Psoas muscle (tissue), 7 donors: ENCODE measurements at regions not wholly inside any gene's neighbourhood (a gene's known extent, or its start where the extent isn't known, plus 50 kb on each side); places are given as distances from the start of the nearest gene placed in this dataset.

Experiments used
- ATAC-seq, 4 donors: fragments of 200-7000 bp; cut with Tn5 transposase; one replicate each; pipeline ENCODE4 v1.9.1; 2020; ENCODE audit warnings: moderate library complexity in 3 of 4, mild to moderate bottlenecking in 2 of 4
- DNase-seq, 2 donors: peaks; one replicate each; pipeline ENCODE4 v3.0.0-alpha.2; 2020
- H3K27ac ChIP-seq: fragments of 200-600 bp; one replicate; pipeline ENCODE4 v1.8.0; 2022
- H3K27me3 ChIP-seq, 3 donors: fragments of 200-600 bp in 1 of 3; one replicate each; pipeline versions ENCODE4 v1.6.1 to v1.8.0; 2013 to 2022; ENCODE audit warnings: low read length in 2 of 3, mild to moderate bottlenecking in 2 of 3, moderate library complexity in 1 of 3; ENCODE audit not compliant: insufficient read depth in 3 of 3
- H3K36me3 ChIP-seq, 2 donors: fragments of 200-600 bp in 1 of 2; one replicate each; pipeline versions ENCODE4 v1.6.1 to v1.8.0; 2013 to 2022; ENCODE audit warnings: low read depth in 1 of 2, mild to moderate bottlenecking in 1 of 2, moderate library complexity in 1 of 2; ENCODE audit not compliant: insufficient read depth in 1 of 2
- H3K4me1 ChIP-seq: fragments of 200-600 bp; one replicate; pipeline ENCODE4 v1.8.0; 2022
- H3K4me3 ChIP-seq: fragments of 200-600 bp; one replicate; pipeline ENCODE4 v1.8.0; 2022; ENCODE audit warnings: mild to moderate bottlenecking
- H3K9me3 ChIP-seq: fragments of 200-600 bp; one replicate; pipeline ENCODE4 v1.8.0; 2022
- CTCF ChIP-seq: fragments of 200-600 bp; IDR thresholded peaks from one replicate; pipeline ENCODE4 v1.8.0; 2022; ENCODE audit warnings: antibody characterized with exemption
- WGBS, 3 donors: extraction: QIAGEN DNeasy Blood & Tissue Kit; methylation state at CpG; one replicate each; pipeline versions ENCODE4 v1.1.6 to v1.1.7; 2013; 5-methylcytosine and 5-hydroxymethylcytosine counted together
- intact Hi-C, 2 donors: fragments of 100-400 bp; cut with DNase I; formaldehyde crosslinking; loops; one replicate each; pipeline versions ENCODE4 v1.11.0 to v1.14.2; 2022
- donor health status: healthy with polysubstance abuse.
- donor health status: DM: no; HTN: no; CAD: no; lungs with moderate emphysema.
- donor health status: Bipolar disorder and iron deficiency.
- donor health status: healthy.
- donor health status: DM: yes; HTN: yes; CAD: no.
- donor health status: DM: no; HTN: no; CAD: no.
- donor health status: DM: yes; HTN: yes; CAD: no.

GRCh38 chr13:31499274-31499673 lies 240.1 kb upstream of the RXFP2 start:
- ATAC-seq (no peak), DNase-seq (no peak)
- H3K27ac ChIP-seq: no peak overlapping the region
- intact Hi-C loops: no loop called here
- no peaks in the 10 kb centered on the region for H3K4me1 ChIP-seq
- no peak overlapping the region for H3K4me3 ChIP-seq
- H3K9me3 ChIP-seq: peaks cover 10% of the 10 kb centered on the region
- no peaks in the 10 kb centered on the region for H3K27me3 ChIP-seq
- H3K36me3 ChIP-seq: no peaks in the 10 kb centered on the region
- TF ChIP-seq CTCF: no peak

DNA sequence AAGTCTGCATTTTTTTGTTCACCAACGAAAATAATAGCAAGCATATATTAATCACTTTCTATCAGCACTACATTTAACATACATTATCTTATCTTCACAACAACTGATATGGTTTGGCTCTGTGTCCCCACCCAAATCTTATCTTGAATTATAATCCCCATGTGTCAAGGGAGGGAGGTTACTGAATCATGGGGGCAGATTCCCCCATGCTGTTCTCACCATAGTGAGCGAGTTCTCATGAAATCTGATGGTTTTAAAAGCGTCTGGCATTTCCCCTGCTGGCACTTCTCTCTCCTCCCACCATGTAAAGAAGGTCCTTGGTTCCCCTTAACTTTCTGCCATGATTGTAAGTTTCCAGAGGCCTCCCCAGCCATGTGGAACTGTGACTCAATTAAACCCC lies 235.7 kb upstream of the RXFP2 start:
- intact Hi-C loops: no loop called here
- Histone ChIP-seq H3K27me3 (no peaks in the 10 kb centered on the region), H3K9me3 (peaks cover 10% of the 10 kb centered on the region), H3K4me1 (no peaks in the 10 kb centered on the region), H3K4me3 (no peak overlapping the region), H3K27ac (no peak overlapping the region), H3K36me3 (no peaks in the 10 kb centered on the region)
- DNase-seq: no peak
- ATAC-seq: no peak
- TF ChIP-seq CTCF: no peak
- WGBS, 3 donors: 77 to 85% (median 81%) methylated on average over 3 of the region's 3 CpGs

GRCh38 chr13:31504918-31505317 lies 234.4 kb upstream of the RXFP2 start:
- no peak overlapping the region for H3K27ac ChIP-seq
- TF ChIP-seq CTCF: no peak
- DNase-seq (no peak), ATAC-seq (no peak)
- no peaks in the 10 kb centered on the region for H3K27me3 ChIP-seq
- intact Hi-C loops: no loop called here
- H3K4me1 ChIP-seq: no peaks in the 10 kb centered on the region
- 63 to 82% (median 65%) methylated on average over 3 of the region's 3 CpGs for WGBS, 3 donors
- no peak overlapping the region for H3K4me3 ChIP-seq
- H3K36me3 ChIP-seq: no peaks in the 10 kb centered on the region
- peaks cover 3% of the 10 kb centered on the region for H3K9me3 ChIP-seq

- 46 to 51% (median 50%) methylated on average over 3 of the region's 3 CpGs for WGBS, 3 donors
- Histone ChIP-seq H3K27ac (no peak overlapping the region), H3K27me3 (no peaks in the 10 kb centered on the region), H3K4me1 (no peaks in the 10 kb centered on the region), H3K9me3 (no peaks in the 10 kb centered on the region), H3K36me3 (no peaks in the 10 kb centered on the region), H3K4me3 (no peak overlapping the region)
- intact Hi-C loops: no loop called here
- no peak for TF ChIP-seq CTCF
- DNase-seq (no peak), ATAC-seq (no peak)
These were observed 227.0 kb upstream of the RXFP2 start for GRCh38 chr13:31512331-31512730.

DNA sequence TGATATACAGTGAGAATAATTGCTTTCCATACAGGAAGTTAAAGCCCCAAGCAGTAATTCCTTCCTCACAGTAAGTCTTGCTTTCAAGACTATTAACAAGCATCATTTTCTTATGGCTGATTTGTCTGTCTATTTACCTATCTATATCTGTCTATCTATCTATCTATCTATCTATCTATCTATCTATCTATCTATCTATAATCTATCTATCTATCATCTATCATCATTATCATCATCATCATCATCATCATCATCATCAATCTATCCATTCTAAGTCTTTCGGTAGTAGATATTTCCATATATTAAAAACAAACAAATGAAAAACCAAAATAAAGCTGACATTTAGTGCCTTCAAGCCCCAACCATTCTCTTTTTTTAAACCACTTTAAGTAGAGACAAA lies 224.4 kb upstream of the RXFP2 start:
- TF ChIP-seq CTCF: no peak
- Histone ChIP-seq H3K9me3 (no peaks in the 10 kb centered on the region), H3K36me3 (no peaks in the 10 kb centered on the region), H3K4me1 (no peaks in the 10 kb centered on the region), H3K27ac (no peak overlapping the region), H3K4me3 (no peak overlapping the region), H3K27me3 (no peaks in the 10 kb centered on the region)
- WGBS, 3 donors: 86 to 95% (median 89%) methylated on average over 1 of the region's 1 CpG
- intact Hi-C loops: no loop called here
- DNase-seq (no peak), ATAC-seq (no peak)
